ENCODE measurements at regions not wholly inside any gene's neighbourhood (a gene's known extent, or its start where the extent isn't known, plus 50 kb on each side); places are given as distances from the start of the nearest gene placed in this dataset.
A peak's percentile ranks its signal among the peaks of the same experiment; 100 is the strongest.

GRCh38 chr3:159773706-159774105, 214.9 kb upstream of the IL12A start:
- Histone ChIP-seq H3K36me3 (peaks cover 0 to 13% (median 0%) of the 10 kb centered on the region in 9 donors), H3K4me1 (peaks cover 7 to 54% (median 39%) of the 10 kb centered on the region in 9 donors), H3K27ac (peak overlapping the region in 3 of 10 donors; percentile 15 to 84 (median 72)), H3K9me3 (no peaks in the 10 kb centered on the region), H3K4me3 (no peak overlapping the region), H3K27me3 (no peaks in the 10 kb centered on the region)
- 87 to 91% methylated on average over 3 of the region's 3 CpGs for WGBS, 2 donors
- no peak for ATAC-seq
- TF ChIP-seq CTCF (IDR thresholded peaks at IDR 0.05): no peak
- intact Hi-C loops (cut with DNase I): no loop called here
- no peak for DNase-seq

GRCh38 chr3:159775372-159775961, 213.2 kb upstream of the IL12A start:
- 40 to 44% methylated on average over 5 of the region's 5 CpGs for WGBS, 2 donors
- ATAC-seq: peak; percentile 66 to 92 (median 90)
- intact Hi-C loops (cut with DNase I): no loop called here
- H3K4me3 ChIP-seq: no peak overlapping the region
- H3K9me3 ChIP-seq: no peaks in the 10 kb centered on the region
- peak; percentile 31 to 64 for DNase-seq
- peaks cover 0 to 13% (median 0%) of the 10 kb centered on the region in 9 donors for H3K36me3 ChIP-seq
- H3K4me1 ChIP-seq: peaks cover 7 to 52% (median 39%) of the 10 kb centered on the region in 9 donors
- no peak for TF ChIP-seq CTCF (IDR thresholded peaks at IDR 0.05)
- H3K27ac ChIP-seq: peak overlapping the region in 9 of 10 donors; percentile 20 to 84 (median 70)
- no peaks in the 10 kb centered on the region for H3K27me3 ChIP-seq

GRCh38 chr3:159776779-159777178, 211.9 kb upstream of the IL12A start:
- peaks cover 7 to 56% (median 39%) of the 10 kb centered on the region in 9 donors for H3K4me1 ChIP-seq
- DNase-seq (no peak), ATAC-seq (peak in 7 of 8 donors; percentile 48 to 85 (median 61))
- WGBS, 2 donors: 15 to 27% methylated on average over 4 of the region's 4 CpGs
- peak overlapping the region; percentile 20 to 84 (median 69) for H3K27ac ChIP-seq
- intact Hi-C loops (cut with DNase I): no loop called here
- no peaks in the 10 kb centered on the region for H3K27me3 ChIP-seq
- H3K9me3 ChIP-seq: no peaks in the 10 kb centered on the region
- no peak for TF ChIP-seq CTCF (IDR thresholded peaks at IDR 0.05)
- no peak overlapping the region for H3K4me3 ChIP-seq
- peaks cover 0 to 11% (median 0%) of the 10 kb centered on the region in 9 donors for H3K36me3 ChIP-seq

- Histone ChIP-seq H3K4me3 (no peak overlapping the region), H3K36me3 (no peaks in the 10 kb centered on the region), H3K27me3 (no peaks in the 10 kb centered on the region), H3K27ac (no peak overlapping the region), H3K9me3 (no peaks in the 10 kb centered on the region), H3K4me1 (peaks cover 7 to 38% (median 24%) of the 10 kb centered on the region in 9 donors)
- WGBS, 2 donors: 86 to 93% methylated on average over 6 of the region's 6 CpGs
- ATAC-seq (no peak), DNase-seq (no peak)
- TF ChIP-seq CTCF (IDR thresholded peaks at IDR 0.05): no peak
- intact Hi-C loops (cut with DNase I): no loop called here
Observed at GRCh38 chr3:159779883-159780282, 208.8 kb upstream of the IL12A start.
